IPS-11a (cell line): ENCODE measurements at regions not wholly inside any gene's neighbourhood (a gene's known extent, or its start where the extent isn't known, plus 50 kb on each side); places are given as distances from the start of the nearest gene placed in this dataset.

Experiments
- H3K4me3 ChIP-seq: one replicate; pipeline ENCODE4 v1.5.1; 2013; ENCODE audit warnings: low read depth, low read length, control low read depth

DNA sequence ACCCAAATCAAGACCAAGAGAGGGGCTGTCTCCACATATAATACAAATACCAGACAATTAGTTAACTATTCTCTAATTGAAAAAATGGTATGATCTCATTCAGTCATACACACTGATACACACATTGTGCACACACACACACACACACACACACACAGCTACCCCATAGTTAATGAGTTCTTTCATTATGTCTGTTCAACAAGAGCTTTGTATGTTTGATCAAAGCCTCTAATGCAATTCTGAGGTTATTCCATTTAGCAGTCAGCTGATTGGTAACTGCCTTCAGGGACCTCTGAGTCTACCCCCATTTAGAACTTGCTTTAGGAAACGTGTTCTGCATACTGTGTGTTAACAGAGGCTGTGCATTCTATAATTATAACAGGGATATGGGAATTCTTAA is 741.4 kb upstream of the LRRTM4 start:
- no peak overlapping the region for H3K4me3 ChIP-seq

- no peak overlapping the region for H3K4me3 ChIP-seq
Measured at GRCh38 chr2:78264130-78264529, 742.0 kb upstream of the LRRTM4 start.

DNA sequence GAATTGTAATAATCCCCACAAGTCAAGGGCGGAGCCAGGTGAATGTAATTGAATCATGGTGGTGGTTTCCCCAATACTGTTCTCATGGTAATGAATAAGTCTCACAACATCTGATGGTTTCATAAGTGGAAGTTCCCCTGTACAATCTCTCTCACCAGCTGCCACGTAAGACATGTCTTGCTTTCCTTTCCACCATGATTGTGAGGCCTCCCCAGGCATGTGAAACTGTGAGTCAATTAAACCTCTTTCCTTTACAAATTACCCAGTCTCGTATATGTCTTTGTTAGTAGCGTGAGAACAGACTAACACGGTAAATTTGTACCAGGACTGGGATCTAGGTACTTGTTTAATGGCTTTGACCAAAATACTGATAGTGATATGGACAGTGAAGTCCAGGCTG is 744.3 kb upstream of the REG3G start:
- H3K4me3 ChIP-seq, result no peak overlapping the region

GRCh38 chr2:78290581-78291214 is 734.8 kb upstream of the REG3G start:
- H3K4me3 ChIP-seq, result no peak overlapping the region

DNA sequence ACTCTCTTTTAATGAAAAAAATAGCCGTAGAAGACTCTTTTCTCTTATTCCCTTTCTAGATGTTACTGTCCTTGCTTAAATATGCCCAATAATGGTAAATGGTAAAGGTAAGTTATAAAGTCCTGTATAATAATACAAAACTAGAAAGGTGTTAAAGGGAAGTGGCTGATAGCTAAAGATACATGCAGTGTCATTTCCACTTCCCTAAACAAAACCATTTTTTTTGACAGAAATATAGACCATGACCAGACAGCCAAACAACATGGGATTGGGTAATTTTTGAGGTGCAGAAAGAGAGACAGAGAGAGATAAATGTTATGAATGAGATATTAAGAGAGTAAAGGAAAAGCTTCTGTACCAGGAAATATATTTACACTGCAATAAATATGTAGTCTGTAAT is 731.7 kb upstream of the REG3G start:
- no peak overlapping the region for H3K4me3 ChIP-seq

GRCh38 chr2:78301166-78301789 is 724.2 kb upstream of the REG3G start:
- H3K4me3 ChIP-seq, result no peak overlapping the region

- no peak overlapping the region for H3K4me3 ChIP-seq
Measured at GRCh38 chr2:78304678-78305077, 720.8 kb upstream of the REG3G start.

- H3K4me3 ChIP-seq, result no peak overlapping the region
Measured at GRCh38 chr2:78309460-78309859, 716.0 kb upstream of the REG3G start.

- H3K4me3 ChIP-seq, result no peak overlapping the region
Measured at GRCh38 chr2:78315368-78315767, 710.1 kb upstream of the REG3G start.

- no peak overlapping the region for H3K4me3 ChIP-seq
Measured at GRCh38 chr2:78318275-78318674, 707.2 kb upstream of the REG3G start.

GRCh38 chr2:78330193-78330592 is 695.3 kb upstream of the REG3G start:
- H3K4me3 ChIP-seq, result no peak overlapping the region

DNA sequence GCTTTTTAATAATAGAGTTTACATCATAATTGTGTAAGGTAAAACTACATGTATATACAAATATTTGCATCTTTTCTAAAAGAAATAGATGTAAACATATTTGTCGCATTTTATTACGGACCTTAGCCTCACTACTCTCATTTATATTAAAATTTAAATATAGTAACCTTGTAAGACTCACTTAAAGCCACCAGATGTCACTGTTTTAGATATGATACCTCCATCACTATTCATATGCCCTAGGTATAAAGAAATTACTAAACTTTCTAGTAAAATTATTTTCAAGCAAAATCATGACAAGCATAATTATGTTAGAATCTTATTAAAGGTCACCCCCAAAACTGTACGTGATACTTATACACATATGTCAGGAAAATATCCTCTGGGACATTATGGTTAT is 674.3 kb upstream of the REG3G start:
- no peak overlapping the region for H3K4me3 ChIP-seq

GRCh38 chr2:78353168-78353567 is 672.3 kb upstream of the REG3G start:
- no peak overlapping the region for H3K4me3 ChIP-seq

- H3K4me3 ChIP-seq, result no peak overlapping the region
Measured at GRCh38 chr2:78355967-78356366, 669.5 kb upstream of the REG3G start.

- no peak overlapping the region for H3K4me3 ChIP-seq
Measured at GRCh38 chr2:78383576-78383975, 641.9 kb upstream of the REG3G start.

GRCh38 chr2:78397198-78397597 is 628.3 kb upstream of the REG3G start:
- H3K4me3 ChIP-seq, result no peak overlapping the region

GRCh38 chr2:78407960-78408794 is 617.3 kb upstream of the REG3G start:
- H3K4me3 ChIP-seq, result no peak overlapping the region

GRCh38 chr2:78408795-78409118 is 616.7 kb upstream of the REG3G start:
- H3K4me3 ChIP-seq, result no peak overlapping the region

- no peak overlapping the region for H3K4me3 ChIP-seq
Measured at GRCh38 chr2:78411303-78411702, 614.2 kb upstream of the REG3G start.

DNA sequence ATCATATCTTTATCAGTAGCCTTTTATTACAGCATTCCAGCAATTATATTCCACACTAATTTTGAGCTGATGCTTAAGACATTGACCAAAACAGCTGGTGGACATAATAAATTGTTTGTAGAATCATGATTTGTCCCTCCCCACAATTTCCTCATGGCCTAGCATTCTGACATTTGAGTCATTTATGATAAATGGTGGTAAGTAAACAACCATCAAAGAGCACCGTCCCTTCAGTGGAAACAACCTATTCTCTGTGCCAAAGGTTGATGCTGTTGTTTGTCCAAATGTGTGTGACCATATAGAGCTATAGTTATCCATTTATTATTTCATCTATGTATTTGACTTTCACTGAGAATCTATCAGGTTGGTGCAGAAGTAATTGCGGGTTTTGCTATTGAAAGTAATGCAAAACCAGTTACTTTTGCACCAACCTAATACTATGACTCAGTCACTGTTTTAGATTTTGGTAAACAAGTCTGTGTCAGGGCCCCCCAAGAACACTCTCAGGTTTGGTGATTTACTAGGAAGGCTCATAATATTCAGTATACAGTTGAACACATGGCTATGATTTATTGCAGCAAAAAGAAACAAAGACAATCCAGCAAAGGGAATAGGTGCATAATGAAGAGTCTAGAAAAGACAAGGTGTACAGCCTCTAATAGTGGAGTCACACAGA is 608.7 kb upstream of the REG3G start:
- H3K4me3 ChIP-seq, result no peak overlapping the region

DNA sequence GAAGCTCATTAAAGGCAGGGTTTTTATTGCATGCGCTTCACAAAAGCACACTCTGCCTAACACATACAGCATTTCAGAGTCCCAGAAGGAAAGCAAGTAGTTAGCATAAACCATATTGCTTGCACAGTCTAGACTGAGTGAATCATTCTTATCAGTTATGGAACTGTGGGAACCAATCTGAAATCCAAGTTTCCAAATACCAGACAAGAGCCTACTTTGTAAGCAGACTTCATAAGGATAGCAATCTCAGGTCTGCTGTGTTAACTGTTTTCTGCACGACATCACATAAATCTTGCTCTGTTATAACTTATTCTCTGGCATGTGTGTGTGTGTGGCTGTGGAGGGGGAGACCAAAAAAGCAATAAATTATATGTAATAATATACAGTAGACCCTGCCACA is 608.1 kb upstream of the REG3G start:
- no peak overlapping the region for H3K4me3 ChIP-seq

GRCh38 chr2:78418021-78418420 is 607.5 kb upstream of the REG3G start:
- H3K4me3 ChIP-seq, result no peak overlapping the region
